Kidney (tissue), 13 donors: ENCODE measurements at regions not wholly inside any gene's neighbourhood (a gene's known extent, or its start where the extent isn't known, plus 50 kb on each side); places are given as distances from the start of the nearest gene placed in this dataset.

Source experiments
- DNase-seq, 5 donors: peaks; one replicate each; pipeline ENCODE4 v3.0.0-alpha.2; 2013 to 2020
- FAIRE-seq: peaks from 2 replicates; lab custom pipeline; 2012; peaks lifted over from hg19 to GRCh38; lab: Jason Lieb, UNC
- H3K27ac ChIP-seq, 2 donors: one replicate each; pipeline ENCODE4 v1.7.0; 2013; ENCODE audit warnings: low read depth in 2 of 2, low read length in 2 of 2, inconsistent platforms in 1 of 2
- H3K27me3 ChIP-seq: one replicate; pipeline ENCODE4 v1.7.1; 2013; ENCODE audit warnings: low read length, inconsistent platforms; ENCODE audit not compliant: control insufficient read depth, insufficient read depth
- H3K36me3 ChIP-seq, 3 donors: one replicate each; pipeline versions ENCODE4 v1.7.0 to v1.7.1; 2013; ENCODE audit warnings: low read length in 3 of 3, control low read depth in 1 of 3, inconsistent platforms in 1 of 3; ENCODE audit not compliant: insufficient read depth in 3 of 3, control insufficient read depth in 2 of 3
- H3K4me1 ChIP-seq, 3 donors: one replicate each; pipeline versions ENCODE4 v1.7.0 to v1.7.1; 2013; ENCODE audit warnings: low read length in 3 of 3, inconsistent platforms in 1 of 3, low read depth in 1 of 3; ENCODE audit not compliant: control insufficient read depth in 2 of 3, insufficient read depth in 2 of 3
- H3K4me3 ChIP-seq, 3 donors: one replicate each; pipeline versions ENCODE4 v1.7.0 to v1.8.1; 2013; ENCODE audit warnings: low read length in 3 of 3, control low read depth in 1 of 3, inconsistent platforms in 1 of 3
- H3K9ac ChIP-seq, 3 donors: one replicate each; pipeline versions ENCODE4 v1.7.0 to v1.7.1; 2013; ENCODE audit warnings: low read length in 3 of 3, control low read depth in 1 of 3, inconsistent platforms in 1 of 3
- H3K9me3 ChIP-seq, 3 donors: one replicate each; pipeline versions ENCODE4 v1.7.0 to v1.7.1; 2013; ENCODE audit warnings: low read length in 3 of 3, control low read depth in 1 of 3, inconsistent platforms in 1 of 3; ENCODE audit not compliant: control insufficient read depth in 2 of 3, insufficient read depth in 1 of 3
- intact Hi-C: fragments of 100-400 bp; cut with DNase I; formaldehyde crosslinking; loops from one replicate; pipeline ENCODE4 v1.11.1; 2022
- TF ChIP-seq, protein P1 (sequence below): IDR thresholded peaks from 3 replicates; pipeline ENCODE4 v1.5.1; 2012; ENCODE audit warnings: mild to moderate bottlenecking, moderate library complexity, borderline replicate concordance; ENCODE audit not compliant: insufficient read depth; ENCODE audit errors: extremely low read depth
- donor health status: control.
- donor health status: control.
- donor health status: control.
- donor health status: control.
- donor health status: control.
- donor health status: DM: yes; HTN: yes; CAD: no.
- donor health status: Normal renal cell carcinoma (clear cell type).

DNA sequence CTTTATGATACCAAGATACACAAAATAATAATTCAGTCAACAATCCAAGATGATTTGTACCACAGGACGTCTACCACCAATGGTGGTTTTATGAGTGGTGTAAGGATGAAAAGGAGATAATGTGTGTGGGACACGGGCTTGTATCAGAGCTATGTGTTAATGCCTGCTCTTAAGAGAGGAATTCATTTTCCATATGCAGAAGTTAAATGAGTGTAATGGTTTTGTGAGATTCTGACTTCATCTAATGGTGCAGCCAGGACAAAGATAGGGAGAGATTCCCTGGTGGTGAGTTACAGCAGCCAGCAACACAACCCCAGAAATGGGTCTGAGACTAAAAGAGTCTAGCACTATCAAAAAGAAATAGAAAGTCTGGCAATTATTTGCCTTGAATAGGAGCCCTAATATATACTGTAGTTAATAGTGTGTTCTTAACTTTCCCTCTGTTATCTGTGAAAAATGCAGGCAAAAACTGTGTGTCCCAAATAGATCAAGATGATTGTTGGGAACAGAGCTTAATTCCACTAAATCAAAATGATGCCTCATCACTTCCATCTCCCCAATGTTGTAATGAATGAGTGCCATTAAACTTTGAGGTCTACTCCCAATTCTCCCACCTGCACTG lies 455.0 kb upstream of the TCF4 start:
- no peak for FAIRE-seq
- DNase-seq: no peak
- TF ChIP-seq, protein P1, sequence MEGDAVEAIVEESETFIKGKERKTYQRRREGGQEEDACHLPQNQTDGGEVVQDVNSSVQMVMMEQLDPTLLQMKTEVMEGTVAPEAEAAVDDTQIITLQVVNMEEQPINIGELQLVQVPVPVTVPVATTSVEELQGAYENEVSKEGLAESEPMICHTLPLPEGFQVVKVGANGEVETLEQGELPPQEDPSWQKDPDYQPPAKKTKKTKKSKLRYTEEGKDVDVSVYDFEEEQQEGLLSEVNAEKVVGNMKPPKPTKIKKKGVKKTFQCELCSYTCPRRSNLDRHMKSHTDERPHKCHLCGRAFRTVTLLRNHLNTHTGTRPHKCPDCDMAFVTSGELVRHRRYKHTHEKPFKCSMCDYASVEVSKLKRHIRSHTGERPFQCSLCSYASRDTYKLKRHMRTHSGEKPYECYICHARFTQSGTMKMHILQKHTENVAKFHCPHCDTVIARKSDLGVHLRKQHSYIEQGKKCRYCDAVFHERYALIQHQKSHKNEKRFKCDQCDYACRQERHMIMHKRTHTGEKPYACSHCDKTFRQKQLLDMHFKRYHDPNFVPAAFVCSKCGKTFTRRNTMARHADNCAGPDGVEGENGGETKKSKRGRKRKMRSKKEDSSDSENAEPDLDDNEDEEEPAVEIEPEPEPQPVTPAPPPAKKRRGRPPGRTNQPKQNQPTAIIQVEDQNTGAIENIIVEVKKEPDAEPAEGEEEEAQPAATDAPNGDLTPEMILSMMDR: no peak
- H3K27ac ChIP-seq: no peak overlapping the region
- intact Hi-C loops: no loop called here
- no peak overlapping the region for H3K4me3 ChIP-seq
- no peaks in the 10 kb centered on the region for H3K36me3 ChIP-seq
- no peaks in the 10 kb centered on the region for H3K4me1 ChIP-seq
- peaks cover 0 to 3% (median 0%) of the 10 kb centered on the region in 3 donors for H3K9me3 ChIP-seq
- no peaks in the 10 kb centered on the region for H3K27me3 ChIP-seq
- H3K9ac ChIP-seq: no peak overlapping the region

DNA sequence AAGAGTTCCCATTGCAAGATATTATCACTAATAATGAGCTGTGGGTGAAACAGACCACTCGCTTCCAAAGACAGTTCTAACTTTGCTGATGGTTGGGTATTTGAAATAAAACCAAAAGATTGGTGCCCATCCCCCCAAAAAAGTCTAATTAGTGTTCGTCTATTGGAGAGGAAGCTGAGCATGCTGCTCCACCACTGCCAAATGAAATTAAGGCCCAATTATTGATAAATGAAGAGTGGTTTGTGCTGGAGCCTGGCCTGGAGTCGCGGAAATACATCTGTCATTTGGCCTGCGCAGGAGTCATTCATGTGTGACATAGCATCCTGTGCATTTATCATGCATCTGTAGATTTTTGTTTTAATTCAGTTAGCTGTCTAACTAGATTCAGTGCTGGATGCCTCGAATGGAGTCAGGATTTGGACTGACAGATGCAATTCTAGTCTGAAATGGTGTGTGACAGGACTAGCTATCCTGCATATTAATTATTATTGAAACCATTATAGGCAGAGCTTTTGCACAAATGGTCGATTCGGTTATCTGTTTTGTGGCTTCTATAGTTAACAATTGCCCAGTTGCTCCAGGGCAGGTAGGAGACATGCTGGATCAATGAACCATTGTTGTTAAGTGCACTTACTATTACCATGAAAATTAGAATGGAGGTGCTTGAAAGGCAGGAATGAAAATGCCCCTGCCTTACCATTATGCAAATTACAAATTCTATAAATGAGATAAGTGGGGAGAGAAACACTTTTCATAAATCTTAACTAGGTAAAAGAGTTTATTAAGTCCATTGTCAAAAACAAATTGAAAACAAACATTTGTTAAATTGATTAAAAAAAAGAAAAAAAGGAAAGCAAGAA lies 450.4 kb upstream of the TCF4 start:
- no peak overlapping the region for H3K4me3 ChIP-seq
- no peak overlapping the region for H3K9ac ChIP-seq
- no peaks in the 10 kb centered on the region for H3K36me3 ChIP-seq
- H3K9me3 ChIP-seq: no peaks in the 10 kb centered on the region
- no peak overlapping the region for H3K27ac ChIP-seq
- H3K27me3 ChIP-seq: no peaks in the 10 kb centered on the region
- intact Hi-C loops: no loop called here
- no peaks in the 10 kb centered on the region for H3K4me1 ChIP-seq
- FAIRE-seq: no peak
- DNase-seq: no peak
- TF ChIP-seq, protein P1: no peak

DNA sequence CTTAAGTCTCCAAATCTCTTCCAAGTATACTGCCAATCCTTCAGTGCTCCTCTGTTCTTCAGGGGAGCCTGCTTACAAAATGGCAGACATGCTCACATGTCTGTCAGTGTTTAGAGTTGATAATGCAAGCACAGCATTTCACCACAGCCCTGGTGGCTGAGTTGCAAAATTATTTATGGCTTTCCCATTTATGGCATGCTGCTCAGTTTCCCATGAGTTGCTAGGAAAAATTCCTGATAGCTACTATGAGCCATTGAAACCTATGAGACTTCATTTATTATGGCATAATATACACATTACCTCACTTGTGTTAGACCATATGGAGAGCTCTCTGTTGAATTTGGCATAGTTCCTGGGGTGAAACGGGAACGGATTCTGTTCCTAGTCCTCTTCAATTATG lies 448.7 kb upstream of the TCF4 start:
- TF ChIP-seq, protein P1: no peak
- Histone ChIP-seq H3K4me1 (no peaks in the 10 kb centered on the region), H3K27me3 (no peaks in the 10 kb centered on the region), H3K27ac (no peak overlapping the region), H3K9me3 (no peaks in the 10 kb centered on the region), H3K36me3 (no peaks in the 10 kb centered on the region), H3K9ac (no peak overlapping the region), H3K4me3 (no peak overlapping the region)
- FAIRE-seq (no peak), DNase-seq (peak in 1 of 5 donors; percentile 19)
- intact Hi-C loops: no loop called here
